Muscle layer of duodenum (tissue), 2 donors: ENCODE measurements at regions not wholly inside any gene's neighbourhood (a gene's known extent, or its start where the extent isn't known, plus 50 kb on each side); places are given as distances from the start of the nearest gene placed in this dataset.
"Not testable (repeated sequence)": the region's sequence is repeated elsewhere in the genome, so short reads cannot be mapped to it uniquely, and the experiment has no call there.

Source experiments
- H3K27ac ChIP-seq: one replicate; pipeline ENCODE4 v1.7.0; 2013; ENCODE audit warnings: mild to moderate bottlenecking, low read length
- H3K27me3 ChIP-seq: one replicate; pipeline ENCODE4 v1.7.0; 2013; ENCODE audit warnings: low read depth, mild to moderate bottlenecking, control low read depth, low read length
- H3K36me3 ChIP-seq, 2 donors: one replicate each; pipeline ENCODE4 v1.7.0; 2013; ENCODE audit warnings: low read length in 2 of 2, control low read depth in 1 of 2, mild to moderate bottlenecking in 1 of 2; ENCODE audit not compliant: insufficient read depth in 2 of 2, control insufficient read depth in 1 of 2
- H3K4me1 ChIP-seq, 2 donors: one replicate each; pipeline ENCODE4 v1.7.0; 2013; ENCODE audit warnings: low read length in 2 of 2, mild to moderate bottlenecking in 2 of 2, control low read depth in 1 of 2, moderate library complexity in 1 of 2; ENCODE audit not compliant: insufficient read depth in 2 of 2, control insufficient read depth in 1 of 2
- H3K4me3 ChIP-seq, 2 donors: one replicate each; pipeline ENCODE4 v1.7.0; 2013; ENCODE audit warnings: low read length in 2 of 2, low read depth in 1 of 2, mild to moderate bottlenecking in 1 of 2
- H3K9me3 ChIP-seq, 2 donors: one replicate each; pipeline ENCODE4 v1.7.0; 2013; ENCODE audit warnings: low read length in 2 of 2, control low read depth in 1 of 2, mild to moderate bottlenecking in 1 of 2; ENCODE audit not compliant: control insufficient read depth in 1 of 2
- donor health status: healthy.

GRCh38 chr3:125835562-125835961 lies 133.4 kb upstream of the ROPN1B start:
- H3K36me3 ChIP-seq, H3K4me3 ChIP-seq, H3K9me3 ChIP-seq, H3K4me1 ChIP-seq, H3K27ac ChIP-seq, H3K27me3 ChIP-seq: not testable (repeated sequence)

- H3K4me3 ChIP-seq, H3K27ac ChIP-seq: not testable (repeated sequence)
These were observed 132.9 kb upstream of the ROPN1B start for GRCh38 chr3:125836011-125836551.

GRCh38 chr3:125836786-125837185 lies 132.2 kb upstream of the ROPN1B start:
- not testable (repeated sequence) for H3K27ac ChIP-seq, H3K9me3 ChIP-seq, H3K4me3 ChIP-seq, H3K36me3 ChIP-seq, H3K27me3 ChIP-seq, H3K4me1 ChIP-seq

More at GRCh38 chr3:125836011-125836551, 132.9 kb upstream of the ROPN1B start:
- H3K9me3 ChIP-seq, H3K4me1 ChIP-seq, H3K36me3 ChIP-seq, H3K27me3 ChIP-seq: not testable (repeated sequence)

GRCh38 chr3:125838857-125839256 lies 130.1 kb upstream of the ROPN1B start:
- not testable (repeated sequence) for H3K9me3 ChIP-seq, H3K27me3 ChIP-seq

GRCh38 chr3:125840465-125840864 lies 128.5 kb upstream of the ROPN1B start:
- not testable (repeated sequence) for H3K27ac ChIP-seq, H3K27me3 ChIP-seq, H3K9me3 ChIP-seq, H3K36me3 ChIP-seq, H3K4me1 ChIP-seq, H3K4me3 ChIP-seq

More at GRCh38 chr3:125838857-125839256, 130.1 kb upstream of the ROPN1B start:
- H3K4me1 ChIP-seq, H3K36me3 ChIP-seq, H3K4me3 ChIP-seq, H3K27ac ChIP-seq: not testable (repeated sequence)

- H3K4me3 ChIP-seq, H3K4me1 ChIP-seq, H3K27ac ChIP-seq, H3K36me3 ChIP-seq, H3K9me3 ChIP-seq, H3K27me3 ChIP-seq: not testable (repeated sequence)
These were observed 121.0 kb upstream of the ROPN1B start for GRCh38 chr3:125847966-125848365.

- H3K36me3 ChIP-seq, H3K4me1 ChIP-seq, H3K4me3 ChIP-seq, H3K27me3 ChIP-seq, H3K9me3 ChIP-seq, H3K27ac ChIP-seq: not testable (repeated sequence)
These were observed 114.0 kb upstream of the ROPN1B start for GRCh38 chr3:125855006-125855405.

- not testable (repeated sequence) for H3K36me3 ChIP-seq, H3K27ac ChIP-seq, H3K4me3 ChIP-seq, H3K4me1 ChIP-seq, H3K9me3 ChIP-seq, H3K27me3 ChIP-seq
These were observed 108.4 kb upstream of the ROPN1B start for GRCh38 chr3:125860547-125860946.

GRCh38 chr3:125862841-125863254 lies 106.1 kb upstream of the ROPN1B start:
- not testable (repeated sequence) for H3K36me3 ChIP-seq, H3K4me1 ChIP-seq, H3K27ac ChIP-seq, H3K4me3 ChIP-seq, H3K9me3 ChIP-seq, H3K27me3 ChIP-seq

GRCh38 chr3:125864532-125864931 lies 104.4 kb upstream of the ROPN1B start:
- not testable (repeated sequence) for H3K9me3 ChIP-seq, H3K4me1 ChIP-seq, H3K27ac ChIP-seq, H3K27me3 ChIP-seq, H3K36me3 ChIP-seq, H3K4me3 ChIP-seq

GRCh38 chr3:125886006-125886405 lies 83.0 kb upstream of the ROPN1B start:
- H3K27me3 ChIP-seq, H3K9me3 ChIP-seq, H3K27ac ChIP-seq, H3K4me3 ChIP-seq, H3K4me1 ChIP-seq, H3K36me3 ChIP-seq: not testable (repeated sequence)

- H3K27me3 ChIP-seq, H3K27ac ChIP-seq, H3K4me3 ChIP-seq, H3K36me3 ChIP-seq, H3K4me1 ChIP-seq, H3K9me3 ChIP-seq: not testable (repeated sequence)
These were observed 69.8 kb upstream of the ROPN1B start for GRCh38 chr3:125899181-125899580.
